GM12872 (cell line): ENCODE measurements at regions not wholly inside any gene's neighbourhood (a gene's known extent, or its start where the extent isn't known, plus 50 kb on each side); places are given as distances from the start of the nearest gene placed in this dataset.

Source experiments
- TF ChIP-seq, protein P1 (sequence below): IDR thresholded peaks from 3 replicates; pipeline ENCODE4 v1.5.1; 2011; ENCODE audit warnings: low read depth, mild to moderate bottlenecking, low read length, moderate library complexity; ENCODE audit not compliant: insufficient read depth

DNA sequence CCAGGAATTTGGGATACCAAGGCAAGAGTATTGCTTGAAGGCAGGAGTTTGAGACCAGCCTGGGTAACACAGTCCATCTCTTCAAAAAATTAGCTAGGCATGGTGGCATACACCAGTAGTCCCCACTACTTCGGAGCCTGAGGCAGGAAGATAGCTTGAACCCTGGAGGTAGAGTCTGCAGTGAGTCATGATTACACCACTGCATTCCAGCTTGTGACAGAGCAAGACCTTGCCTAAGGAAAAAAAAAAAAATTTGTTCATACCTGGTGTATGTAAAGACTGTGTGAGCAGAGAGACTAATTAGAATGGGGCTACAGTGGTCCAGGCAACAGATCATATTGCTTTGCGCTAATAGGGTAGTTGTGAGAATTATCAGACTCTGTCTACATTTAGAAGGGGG, 778.3 kb upstream of the PCDH20 start:
- TF ChIP-seq, protein P1, sequence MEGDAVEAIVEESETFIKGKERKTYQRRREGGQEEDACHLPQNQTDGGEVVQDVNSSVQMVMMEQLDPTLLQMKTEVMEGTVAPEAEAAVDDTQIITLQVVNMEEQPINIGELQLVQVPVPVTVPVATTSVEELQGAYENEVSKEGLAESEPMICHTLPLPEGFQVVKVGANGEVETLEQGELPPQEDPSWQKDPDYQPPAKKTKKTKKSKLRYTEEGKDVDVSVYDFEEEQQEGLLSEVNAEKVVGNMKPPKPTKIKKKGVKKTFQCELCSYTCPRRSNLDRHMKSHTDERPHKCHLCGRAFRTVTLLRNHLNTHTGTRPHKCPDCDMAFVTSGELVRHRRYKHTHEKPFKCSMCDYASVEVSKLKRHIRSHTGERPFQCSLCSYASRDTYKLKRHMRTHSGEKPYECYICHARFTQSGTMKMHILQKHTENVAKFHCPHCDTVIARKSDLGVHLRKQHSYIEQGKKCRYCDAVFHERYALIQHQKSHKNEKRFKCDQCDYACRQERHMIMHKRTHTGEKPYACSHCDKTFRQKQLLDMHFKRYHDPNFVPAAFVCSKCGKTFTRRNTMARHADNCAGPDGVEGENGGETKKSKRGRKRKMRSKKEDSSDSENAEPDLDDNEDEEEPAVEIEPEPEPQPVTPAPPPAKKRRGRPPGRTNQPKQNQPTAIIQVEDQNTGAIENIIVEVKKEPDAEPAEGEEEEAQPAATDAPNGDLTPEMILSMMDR = no peak

DNA sequence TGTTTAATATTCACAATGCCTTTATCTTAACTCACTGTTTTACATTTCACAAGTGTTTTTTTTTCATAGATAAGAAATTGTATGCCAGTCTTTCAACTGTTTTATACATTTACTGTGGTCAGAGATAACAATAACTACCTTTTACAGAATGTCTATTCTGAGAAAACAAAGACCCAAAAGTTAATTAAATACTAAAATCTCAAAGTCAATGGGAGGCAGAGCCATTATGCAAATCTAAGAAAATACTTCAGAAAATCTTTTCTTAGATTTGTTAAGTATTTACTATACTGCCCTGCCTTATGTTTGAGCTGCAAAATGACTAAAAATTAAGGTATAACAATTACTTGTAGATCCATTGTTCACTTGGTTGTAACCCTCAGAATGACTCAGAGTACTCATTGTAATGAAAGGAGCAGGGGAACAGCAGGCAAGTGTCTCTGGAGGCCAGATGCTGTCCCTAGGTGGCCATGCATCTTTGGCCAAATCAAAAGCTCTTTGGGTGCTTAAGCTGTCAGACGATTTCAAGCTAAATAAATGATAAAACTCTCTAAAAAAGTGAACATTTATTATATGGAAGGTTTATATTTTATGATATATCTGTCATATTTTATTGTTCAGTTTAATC, 770.1 kb upstream of the PCDH20 start:
- TF ChIP-seq, protein P1 = no peak

DNA sequence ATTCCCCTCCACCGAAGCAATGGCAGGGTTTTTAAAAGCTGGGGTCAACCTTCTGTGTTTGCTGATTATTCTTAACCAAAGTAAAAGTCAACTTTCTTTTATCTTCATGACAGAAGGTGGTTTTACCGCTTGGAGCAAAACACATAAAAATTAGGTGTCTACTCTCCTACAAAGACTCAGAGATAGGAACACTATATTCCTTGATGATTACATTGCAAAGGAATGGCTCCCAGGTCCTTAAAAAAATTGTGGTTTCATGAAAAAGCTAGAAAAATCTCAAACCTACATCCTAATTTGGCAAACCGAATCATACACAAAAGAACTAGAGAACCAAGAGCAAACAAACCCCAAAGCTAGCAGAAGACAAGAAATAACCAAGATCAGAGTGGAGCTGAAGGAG, 760.4 kb upstream of the PCDH20 start:
- TF ChIP-seq, protein P1 = no peak

DNA sequence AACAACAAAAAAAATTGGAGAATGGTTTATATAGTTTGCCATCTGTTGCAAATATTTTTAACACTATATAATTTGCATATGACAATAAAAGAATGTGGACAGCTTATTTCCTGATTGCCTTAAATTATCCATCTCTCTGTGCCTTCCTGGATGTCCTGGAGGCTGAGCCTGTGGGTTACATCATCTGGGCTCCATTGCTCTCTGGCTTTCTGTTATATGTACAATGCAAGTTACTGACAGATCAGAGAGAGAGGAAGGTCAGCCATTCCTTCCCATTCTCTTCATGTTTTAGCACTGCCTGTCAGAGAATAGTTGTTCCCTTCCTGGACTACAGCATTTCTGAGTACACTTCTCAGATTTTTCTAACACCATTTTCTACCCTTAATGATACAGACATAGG, 758.3 kb upstream of the PCDH20 start:
- TF ChIP-seq, protein P1 = no peak

DNA sequence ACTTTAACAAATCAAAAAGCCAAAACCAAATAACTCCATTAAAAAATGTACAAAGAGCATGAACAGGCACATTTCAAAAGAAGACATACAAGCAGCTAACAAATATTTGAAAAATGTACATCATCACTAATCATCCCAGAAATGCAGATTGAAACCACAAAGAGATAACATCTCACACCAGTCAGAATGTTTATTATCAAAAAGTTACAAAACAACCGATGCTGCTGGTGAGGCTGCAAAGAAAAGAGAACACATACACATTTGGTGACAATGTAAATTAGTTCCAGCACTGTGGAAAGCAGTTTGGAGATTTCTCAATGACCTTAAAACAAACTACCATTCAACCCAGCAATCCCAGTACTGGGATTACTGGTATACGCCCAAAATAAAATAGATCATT, 756.0 kb upstream of the PCDH20 start:
- TF ChIP-seq, protein P1 = no peak

DNA sequence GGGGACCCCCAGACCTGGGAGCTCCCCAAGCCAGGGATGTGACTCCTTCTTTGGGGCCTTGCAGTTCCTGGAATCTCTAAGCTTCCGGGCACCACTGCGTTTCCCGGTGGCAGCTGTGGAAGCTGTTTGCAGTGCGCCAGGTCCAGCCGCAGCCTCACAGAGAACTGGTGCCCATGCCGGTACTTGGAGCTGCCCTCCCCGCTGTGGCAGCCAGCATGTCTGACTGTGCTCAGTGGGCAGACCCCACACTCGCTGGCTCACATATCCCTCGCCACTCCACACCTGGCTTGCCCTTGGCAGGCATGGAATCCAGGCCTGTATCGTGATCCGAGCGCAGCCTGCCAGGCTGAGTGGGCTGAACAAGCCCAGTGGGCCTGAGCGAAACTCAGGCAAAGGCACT, 753.2 kb upstream of the PCDH20 start:
- TF ChIP-seq, protein P1 = no peak

DNA sequence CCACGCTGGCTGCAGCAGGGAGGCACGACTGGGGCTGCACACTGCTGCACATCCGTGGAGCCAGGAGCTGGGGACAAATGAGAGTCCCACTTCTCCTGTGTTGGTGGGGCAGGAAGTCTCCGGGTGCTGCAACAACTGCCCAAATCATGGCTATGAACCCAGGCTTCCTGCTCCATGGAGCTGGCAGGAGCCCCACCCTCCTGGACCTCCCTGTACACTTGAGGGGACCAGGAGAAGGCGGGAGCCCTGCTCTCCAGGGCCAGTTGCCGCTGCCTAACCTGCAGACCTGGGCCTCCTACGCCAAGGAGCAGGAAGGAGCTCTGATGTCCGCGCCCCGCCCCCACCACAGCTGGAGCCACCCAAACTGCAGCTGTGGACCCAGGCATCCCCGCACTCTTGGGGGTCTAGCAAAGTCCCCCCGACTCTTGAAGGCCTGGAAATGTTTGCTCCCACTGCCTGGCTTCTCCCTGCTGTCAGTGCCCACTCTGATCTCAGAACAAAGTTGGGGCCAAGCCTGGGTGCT, 752.1 kb upstream of the PCDH20 start:
- TF ChIP-seq, protein P1 = no peak
